OCI-LY3 (cell line): ENCODE measurements at regions not wholly inside any gene's neighbourhood (a gene's known extent, or its start where the extent isn't known, plus 50 kb on each side); places are given as distances from the start of the nearest gene placed in this dataset.

Experiments used
- CTCF ChIP-seq: fragments of 200-600, 300-600 bp; sonication (generic); IDR thresholded peaks from 2 replicates; pipeline ENCODE4 v1.5.1; 2014; ENCODE audit warnings: antibody characterized with exemption, low read length, low read depth
- EZH2phosphoT487 ChIP-seq: fragments of 200-600 bp; shearing (Covaris generic); IDR thresholded peaks from 2 replicates; pipeline ENCODE4 v1.6.1; 2018; ENCODE audit warnings: antibody characterized with exemption, mixed run types, low read depth

DNA sequence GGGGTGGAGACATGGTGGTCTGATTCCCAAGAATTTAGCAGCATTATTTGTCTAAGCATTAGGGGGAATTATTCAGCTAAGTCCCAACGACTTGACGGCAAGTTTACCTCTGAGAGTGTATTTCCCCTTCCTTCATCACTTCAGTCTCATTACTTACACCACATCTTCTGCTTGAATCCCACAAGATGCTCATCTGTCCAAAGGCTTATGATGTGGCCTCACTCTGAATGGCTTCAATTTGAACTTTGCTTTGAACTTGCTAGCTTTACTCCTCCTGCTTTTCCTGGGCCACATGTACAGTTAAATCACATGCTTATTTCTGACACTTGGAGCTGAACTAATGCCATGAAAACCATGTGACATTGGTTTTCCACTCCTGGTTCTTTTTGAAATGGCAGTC is 231.3 kb upstream of the SATB1 start:
- TF ChIP-seq CTCF (no peak), EZH2phosphoT487 (no peak)
